Upper lobe of left lung (tissue), 4 donors: ENCODE measurements at regions not wholly inside any gene's neighbourhood (a gene's known extent, or its start where the extent isn't known, plus 50 kb on each side); places are given as distances from the start of the nearest gene placed in this dataset.

Experiments
- EP300 ChIP-seq, 4 donors: sonication (generic); formaldehyde crosslinking; IDR thresholded peaks; one replicate each; pipeline ENCODE4 v1.5.1; 2017; ENCODE audit warnings: antibody characterized with exemption in 4 of 4, control low read depth in 2 of 4
- POLR2A ChIP-seq, 4 donors: fragments of 450-650 bp; IDR thresholded peaks; one replicate each; pipeline ENCODE4 v1.5.1; 2016 to 2017; ENCODE audit warnings: antibody characterized with exemption in 4 of 4, mild to moderate bottlenecking in 2 of 4
- POLR2AphosphoS5 ChIP-seq, 2 donors: sonication (generic); formaldehyde crosslinking; IDR thresholded peaks; one replicate each; pipeline ENCODE4 v1.5.1; 2017; ENCODE audit warnings: antibody characterized with exemption in 2 of 2
- TF ChIP-seq, protein P1 (sequence below), 6 experiments: fragments of 450-650 bp in 4 of 6; fragments of 200-600 bp in 2 of 6; sonication (generic) in 2 of 6; IDR thresholded peaks; one replicate each; pipeline ENCODE4 v1.5.1; 2016 to 2019; ENCODE audit warnings: antibody characterized with exemption in 6 of 6

DNA sequence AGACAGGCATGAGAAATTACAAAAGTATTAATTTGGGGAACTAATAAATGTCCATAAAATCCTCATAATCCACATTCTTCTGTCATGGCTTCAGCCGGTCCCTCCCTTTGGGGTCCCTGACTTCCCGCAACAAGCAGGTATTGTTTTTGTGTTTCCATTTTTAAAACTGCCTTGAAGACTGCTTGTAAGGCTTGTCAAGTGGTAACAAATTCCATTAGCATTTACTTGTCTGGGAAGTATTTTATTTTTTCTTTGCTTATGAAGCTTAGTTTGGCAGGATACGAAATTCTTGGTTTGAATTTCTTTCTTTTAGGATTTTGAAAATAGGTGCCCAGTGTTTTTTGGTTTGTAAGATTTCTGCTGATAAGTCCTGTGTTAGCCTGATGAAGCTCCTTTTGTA is 65.3 kb upstream of the LRFN5 start:
- TF ChIP-seq, protein P1, sequence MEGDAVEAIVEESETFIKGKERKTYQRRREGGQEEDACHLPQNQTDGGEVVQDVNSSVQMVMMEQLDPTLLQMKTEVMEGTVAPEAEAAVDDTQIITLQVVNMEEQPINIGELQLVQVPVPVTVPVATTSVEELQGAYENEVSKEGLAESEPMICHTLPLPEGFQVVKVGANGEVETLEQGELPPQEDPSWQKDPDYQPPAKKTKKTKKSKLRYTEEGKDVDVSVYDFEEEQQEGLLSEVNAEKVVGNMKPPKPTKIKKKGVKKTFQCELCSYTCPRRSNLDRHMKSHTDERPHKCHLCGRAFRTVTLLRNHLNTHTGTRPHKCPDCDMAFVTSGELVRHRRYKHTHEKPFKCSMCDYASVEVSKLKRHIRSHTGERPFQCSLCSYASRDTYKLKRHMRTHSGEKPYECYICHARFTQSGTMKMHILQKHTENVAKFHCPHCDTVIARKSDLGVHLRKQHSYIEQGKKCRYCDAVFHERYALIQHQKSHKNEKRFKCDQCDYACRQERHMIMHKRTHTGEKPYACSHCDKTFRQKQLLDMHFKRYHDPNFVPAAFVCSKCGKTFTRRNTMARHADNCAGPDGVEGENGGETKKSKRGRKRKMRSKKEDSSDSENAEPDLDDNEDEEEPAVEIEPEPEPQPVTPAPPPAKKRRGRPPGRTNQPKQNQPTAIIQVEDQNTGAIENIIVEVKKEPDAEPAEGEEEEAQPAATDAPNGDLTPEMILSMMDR (IDR thresholded peaks at IDR 0.05): no peak
- TF ChIP-seq POLR2A (IDR thresholded peaks at IDR 0.05): no peak
- no peak for TF ChIP-seq POLR2AphosphoS5 (IDR thresholded peaks at IDR 0.05)
- no peak for TF ChIP-seq EP300 (IDR thresholded peaks at IDR 0.05)
